Ovary (tissue), 7 donors: ENCODE measurements at regions not wholly inside any gene's neighbourhood (a gene's known extent, or its start where the extent isn't known, plus 50 kb on each side); places are given as distances from the start of the nearest gene placed in this dataset.

Experiments used
- DNase-seq, 5 donors: peaks; one replicate each; pipeline ENCODE4 v3.0.0-alpha.2; 2019 to 2020
- H3K27ac ChIP-seq, 2 donors: fragments of 200-600 bp; one replicate each; pipeline versions ENCODE4 v1.5.1 to v1.8.0; 2019 to 2022
- H3K27me3 ChIP-seq: fragments of 200-600 bp; one replicate; pipeline ENCODE4 v1.8.0; 2022
- H3K36me3 ChIP-seq: fragments of 200-600 bp; sonication (generic); one replicate; pipeline ENCODE4 v1.5.1; 2019
- H3K4me1 ChIP-seq: one replicate; pipeline ENCODE4 v1.8.1; 2013; ENCODE audit warnings: mild to moderate bottlenecking, moderate library complexity; ENCODE audit not compliant: insufficient read depth
- H3K4me3 ChIP-seq: fragments of 200-600 bp; sonication (generic); one replicate; pipeline ENCODE4 v1.5.1; 2017
- H3K9me3 ChIP-seq, 2 donors: fragments of 200-600 bp in 1 of 2; sonication (generic) in 1 of 2; one replicate each; pipeline versions ENCODE4 v1.5.1 to v1.8.1; 2013 to 2019; ENCODE audit warnings: mild to moderate bottlenecking in 1 of 2, moderate library complexity in 1 of 2
- CTCF ChIP-seq, 3 donors: fragments of 450-650 bp in 2 of 3; fragments of 200-600 bp in 1 of 3; IDR thresholded peaks; one replicate each; pipeline versions ENCODE4 v1.5.1 to v1.8.0; 2016 to 2022; ENCODE audit warnings: antibody characterized with exemption in 3 of 3, mild to moderate bottlenecking in 1 of 3
- EP300 ChIP-seq: sonication (generic); formaldehyde crosslinking; IDR thresholded peaks from one replicate; pipeline ENCODE4 v1.6.1; 2017; ENCODE audit warnings: antibody characterized with exemption
- POLR2A ChIP-seq: fragments of 450-650 bp; IDR thresholded peaks from one replicate; pipeline ENCODE4 v1.6.1; 2017; ENCODE audit warnings: antibody characterized with exemption, mild to moderate bottlenecking, moderate library complexity
- WGBS, 3 donors: extraction: QIAGEN DNeasy Blood & Tissue Kit in 1 of 3; methylation state at CpG; one replicate each; pipeline versions ENCODE4 v1.1.5 to v1.1.7; 2013 to 2017; 5-methylcytosine and 5-hydroxymethylcytosine counted together
- intact Hi-C, 4 donors: fragments of 100-400 bp; cut with DNase I; formaldehyde crosslinking; loops; one replicate each; pipeline versions ENCODE4 v1.11.0 to v1.15.1; 2022 to 2023
- donor health status: DM: no; HTN: no; CAD: no; lungs with moderate emphysema.
- donor health status: DM: no; HTN: no; CAD: no.
- donor health status: Bipolar disorder and iron deficiency.
- donor health status: DM: no; HTN: no; CAD: no.
- donor health status: DM: yes; HTN: yes; CAD: no.

GRCh38 chr10:34033078-34033477 is 698.6 kb upstream of the NRP1 start:
- Histone ChIP-seq H3K36me3 (no peaks in the 10 kb centered on the region), H3K4me1 (no peaks in the 10 kb centered on the region), H3K27ac (no peak overlapping the region), H3K9me3 (no peaks in the 10 kb centered on the region), H3K27me3 (no peaks in the 10 kb centered on the region), H3K4me3 (no peak overlapping the region)
- WGBS, 3 donors = 91 to 94% (median 93%) methylated on average over 5 of the region's 5 CpGs
- intact Hi-C loops = no loop called here
- DNase-seq = no peak
- TF ChIP-seq EP300 = no peak
- no peak for TF ChIP-seq CTCF (IDR thresholded peaks at IDR 0.05)
- TF ChIP-seq POLR2A = no peak

GRCh38 chr10:34032564-34032963 is 698.1 kb upstream of the NRP1 start:
- Histone ChIP-seq H3K4me1 (no peaks in the 10 kb centered on the region), H3K27ac (no peak overlapping the region), H3K9me3 (no peaks in the 10 kb centered on the region), H3K4me3 (no peak overlapping the region), H3K36me3 (no peaks in the 10 kb centered on the region), H3K27me3 (no peaks in the 10 kb centered on the region)
- DNase-seq = no peak
- intact Hi-C loops = no loop called here
- WGBS, 3 donors = 98 to 99% (median 99%) methylated on average over 3 of the region's 3 CpGs
- TF ChIP-seq POLR2A (no peak), EP300 (no peak), CTCF (IDR thresholded peaks at IDR 0.05) (no peak)

GRCh38 chr10:34031400-34031799 is 696.9 kb upstream of the NRP1 start:
- TF ChIP-seq EP300 (no peak), POLR2A (no peak), CTCF (IDR thresholded peaks at IDR 0.05) (no peak)
- H3K27ac ChIP-seq = no peak overlapping the region
- H3K27me3 ChIP-seq = no peaks in the 10 kb centered on the region
- peak in 2 of 5 donors; percentile 25 to 36 for DNase-seq
- no peaks in the 10 kb centered on the region for H3K36me3 ChIP-seq
- no peak overlapping the region for H3K4me3 ChIP-seq
- 43 to 53% (median 43%) methylated on average over 3 of the region's 3 CpGs for WGBS, 3 donors
- H3K9me3 ChIP-seq = no peaks in the 10 kb centered on the region
- H3K4me1 ChIP-seq = no peaks in the 10 kb centered on the region
- intact Hi-C loops = no loop called here

GRCh38 chr10:34029455-34029854 is 695.0 kb upstream of the NRP1 start:
- DNase-seq = no peak
- TF ChIP-seq POLR2A = no peak
- TF ChIP-seq CTCF (IDR thresholded peaks at IDR 0.05) = no peak
- no peak for TF ChIP-seq EP300
- Histone ChIP-seq H3K36me3 (no peaks in the 10 kb centered on the region), H3K4me1 (no peaks in the 10 kb centered on the region), H3K27me3 (no peaks in the 10 kb centered on the region), H3K4me3 (no peak overlapping the region), H3K9me3 (no peaks in the 10 kb centered on the region), H3K27ac (no peak overlapping the region)
- intact Hi-C loops = no loop called here
- WGBS, 3 donors = 87 to 98% (median 91%) methylated on average over 10 of the region's 10 CpGs

GRCh38 chr10:34028936-34029335 is 694.5 kb upstream of the NRP1 start:
- H3K9me3 ChIP-seq = no peaks in the 10 kb centered on the region
- no peak overlapping the region for H3K4me3 ChIP-seq
- no peaks in the 10 kb centered on the region for H3K36me3 ChIP-seq
- H3K27me3 ChIP-seq = no peaks in the 10 kb centered on the region
- TF ChIP-seq EP300 (no peak), POLR2A (no peak), CTCF (IDR thresholded peaks at IDR 0.05) (no peak)
- no peak for DNase-seq
- no peaks in the 10 kb centered on the region for H3K4me1 ChIP-seq
- intact Hi-C loops = no loop called here
- H3K27ac ChIP-seq = no peak overlapping the region
- WGBS, 3 donors = 78 to 99% (median 95%) methylated on average over 3 of the region's 3 CpGs
